H1 (cell line): ENCODE measurements at regions not wholly inside any gene's neighbourhood (a gene's known extent, or its start where the extent isn't known, plus 50 kb on each side); places are given as distances from the start of the nearest gene placed in this dataset.

ENCODE experiments used
- CTCF ChIA-PET: fragments of 300-600 bp; sonication (Branson Sonifier 250); formaldehyde crosslinking; loops from one replicate; lab custom pipeline; 2021; ENCODE audit not compliant: partially characterized antibody; lab: Charles Lee
- POLR2A ChIA-PET: fragments of 300-600 bp; sonication (Branson Sonifier 250); formaldehyde crosslinking; loops from one replicate; lab custom pipeline; 2021; ENCODE audit warnings: inconsistent platforms; ENCODE audit not compliant: partially characterized antibody; lab: Charles Lee
- DNase-seq, 2 experiments: peaks; one replicate each; pipeline versions ENCODE4 v3.0.0 to v3.0.0-alpha.2; 2010 to 2022; ENCODE audit warnings: low spot score in 2 of 2, low read depth in 1 of 2, mixed read lengths in 1 of 2
- FAIRE-seq: peaks from 2 replicates; lab custom pipeline; 2011; peaks lifted over from hg19 to GRCh38; lab: Jason Lieb, UNC
- H2AFZ ChIP-seq: 2 replicates; pipeline ENCODE4 v1.8.1; 2012; ENCODE audit warnings: low read length, inconsistent platforms
- H2AK5ac ChIP-seq: 2 replicates; pipeline ENCODE4 v1.6.1; 2013; ENCODE audit warnings: low read depth, low read length
- H2BK120ac ChIP-seq: replicated peaks from 2 replicates; pipeline ENCODE3; 2013; ENCODE audit warnings: low read depth, low read length, inconsistent platforms
- H2BK12ac ChIP-seq: 2 replicates; pipeline ENCODE4 v1.6.1; 2013; ENCODE audit warnings: low read depth, low read length
- H2BK15ac ChIP-seq: 2 replicates; pipeline ENCODE4 v1.6.1; 2013; ENCODE audit warnings: low read length
- H2BK20ac ChIP-seq: 2 replicates; pipeline ENCODE4 v1.6.1; 2013; ENCODE audit warnings: low read length
- H2BK5ac ChIP-seq: 2 replicates; pipeline ENCODE4 v1.6.1; 2013; ENCODE audit warnings: low read depth, low read length
- H3K14ac ChIP-seq: 2 replicates; pipeline ENCODE4 v1.6.1; 2013; ENCODE audit warnings: inconsistent platforms; ENCODE audit not compliant: insufficient read length
- H3K18ac ChIP-seq: 2 replicates; pipeline ENCODE4 v1.6.1; 2013; ENCODE audit warnings: low read length; ENCODE audit errors: extremely low read depth
- H3K23ac ChIP-seq: 2 replicates; pipeline ENCODE4 v1.6.1; 2013; ENCODE audit warnings: inconsistent platforms; ENCODE audit not compliant: insufficient read length
- H3K23me2 ChIP-seq: 2 replicates; pipeline ENCODE4 v1.6.1; 2013; ENCODE audit warnings: low read depth, low read length
- H3K27ac ChIP-seq: 2 replicates; pipeline ENCODE4 v1.6.1; 2011; ENCODE audit warnings: low read depth, low read length, inconsistent platforms
- H3K27me3 ChIP-seq, 4 experiments: replicated peaks in 1 of 4; 1 replicate in 1 of 4; 2 replicates in 3 of 4; pipeline versions ENCODE4 v1.6.1 to v1.8.1; 2011 to 2013; ENCODE audit warnings: low read length in 3 of 4, mild to moderate bottlenecking in 3 of 4, inconsistent platforms in 2 of 4, mixed read lengths in 2 of 4, moderate library complexity in 1 of 4; ENCODE audit not compliant: control insufficient read depth in 3 of 4, insufficient read depth in 3 of 4; ENCODE audit errors: extremely low read depth in 1 of 4
- H3K36me3 ChIP-seq, 4 experiments: 2 replicates each; pipeline versions ENCODE4 v1.6.1 to v1.8.1; 2011 to 2013; ENCODE audit warnings: mild to moderate bottlenecking in 4 of 4, low read length in 3 of 4, moderate library complexity in 2 of 4, control low read depth in 1 of 4, inconsistent platforms in 1 of 4; ENCODE audit not compliant: insufficient read depth in 4 of 4, control insufficient read depth in 2 of 4
- H3K4ac ChIP-seq: replicated peaks from 2 replicates; pipeline ENCODE3; 2013; ENCODE audit warnings: low read length, low read depth, mixed read lengths, inconsistent platforms; ENCODE audit not compliant: insufficient read length
- H3K4me1 ChIP-seq, 4 experiments: replicated peaks in 1 of 4; 1 replicate in 1 of 4; 2 replicates in 3 of 4; pipeline versions ENCODE4 v1.6.1 to v1.8.1; 2011 to 2013; ENCODE audit warnings: low read length in 3 of 4, inconsistent platforms in 2 of 4, mixed read lengths in 1 of 4; ENCODE audit not compliant: insufficient read depth in 4 of 4, control insufficient read depth in 3 of 4
- H3K4me2 ChIP-seq, 2 experiments: 2 replicates each; pipeline versions ENCODE4 v1.6.1 to v1.8.1; 2011 to 2013; ENCODE audit warnings: low read depth in 2 of 2, low read length in 2 of 2, control low read depth in 1 of 2, inconsistent platforms in 1 of 2, mild to moderate bottlenecking in 1 of 2; ENCODE audit not compliant: insufficient read depth in 1 of 2
- H3K4me3 ChIP-seq, 4 experiments: fragments of 200-600, 300-600 bp in 1 of 4; sonication (generic), shearing (Covaris generic), sonication (Bioruptor Twin) in 1 of 4; 2 replicates each; pipeline versions ENCODE4 v1.5.1 to v1.8.1; 2011 to 2016; ENCODE audit warnings: low read length in 4 of 4, low read depth in 3 of 4, control low read depth in 2 of 4, inconsistent platforms in 2 of 4, mild to moderate bottlenecking in 2 of 4, mixed read lengths in 1 of 4, moderate library complexity in 1 of 4; ENCODE audit not compliant: insufficient read depth in 2 of 4; ENCODE audit errors: extremely low read depth in 1 of 4
- H3K56ac ChIP-seq: replicated peaks from 2 replicates; pipeline ENCODE3; 2013; ENCODE audit warnings: low read depth, mild to moderate bottlenecking, mixed read lengths, low read length, inconsistent platforms; ENCODE audit not compliant: insufficient read length
- H3K79me1 ChIP-seq: 2 replicates; pipeline ENCODE4 v1.6.1; 2013; ENCODE audit warnings: low read depth, low read length, control low read depth
- H3K79me2 ChIP-seq, 2 experiments: 2 replicates each; pipeline versions ENCODE4 v1.6.1 to v1.8.1; 2012 to 2013; ENCODE audit warnings: low read length in 2 of 2, mild to moderate bottlenecking in 2 of 2, inconsistent platforms in 1 of 2; ENCODE audit not compliant: insufficient read depth in 2 of 2, control insufficient read depth in 1 of 2
- H3K9ac ChIP-seq, 4 experiments: replicated peaks in 1 of 4; 1 replicate in 1 of 4; 2 replicates in 3 of 4; pipeline versions ENCODE4 v1.6.1 to v1.8.1; 2011 to 2013; ENCODE audit warnings: low read depth in 3 of 4, low read length in 3 of 4, control low read depth in 2 of 4, mild to moderate bottlenecking in 2 of 4, moderate library complexity in 2 of 4, inconsistent platforms in 1 of 4; ENCODE audit errors: extremely low read depth in 1 of 4
- H3K9me3 ChIP-seq, 2 experiments: 2 replicates each; pipeline versions ENCODE4 v1.6.1 to v1.8.1; 2012 to 2013; ENCODE audit warnings: mild to moderate bottlenecking in 2 of 2, moderate library complexity in 2 of 2, control low read depth in 1 of 2, inconsistent platforms in 1 of 2, low read depth in 1 of 2, low read length in 1 of 2, mixed read lengths in 1 of 2; ENCODE audit not compliant: insufficient read depth in 2 of 2
- H4K20me1 ChIP-seq, 2 experiments: replicated peaks in 1 of 2; 2 replicates each; pipeline versions ENCODE3 to v1.8.1; 2011 to 2013; ENCODE audit warnings: inconsistent platforms in 2 of 2, low read length in 2 of 2, mild to moderate bottlenecking in 1 of 2; ENCODE audit not compliant: insufficient read depth in 2 of 2, control insufficient read depth in 1 of 2
- H4K5ac ChIP-seq: 2 replicates; pipeline ENCODE4 v1.6.1; 2013; ENCODE audit warnings: low read length, low read depth, mixed read lengths, inconsistent platforms; ENCODE audit not compliant: insufficient read length
- H4K8ac ChIP-seq: 2 replicates; pipeline ENCODE4 v1.8.0; 2013; ENCODE audit warnings: mild to moderate bottlenecking, moderate library complexity, low read length, inconsistent platforms; ENCODE audit not compliant: insufficient read depth; ENCODE audit errors: extremely low read depth
- H4K91ac ChIP-seq: replicated peaks from 2 replicates; pipeline ENCODE3; 2013; ENCODE audit warnings: low read length, mixed read lengths, inconsistent platforms; ENCODE audit not compliant: insufficient read length
- CBX8 ChIP-seq: fragments of 300-800, 300-1000 bp; sonication (generic); IDR thresholded peaks from 2 replicates; pipeline ENCODE4 v1.7.1; 2016; ENCODE audit warnings: low read depth, low read length, borderline replicate concordance
- EGR1 ChIP-seq: IDR thresholded peaks from 2 replicates; pipeline ENCODE4 v1.6.1; 2011; ENCODE audit warnings: low read depth, low read length, borderline replicate concordance
- WGBS, 2 experiments: shearing (Covaris generic) in 1 of 2; methylation state at CpG; one replicate each; pipeline versions ENCODE4 v1.1.6 to v1.1.7; 2013 to 2015; ENCODE audit warnings: low lambda C conversion rate in 2 of 2, mixed read lengths in 2 of 2, inconsistent platforms in 1 of 2, low coverage in 1 of 2, missing lambda C conversion rate in 1 of 2; ENCODE audit not compliant: insufficient replicate concordance in 2 of 2, insufficient coverage in 1 of 2, insufficient read length in 1 of 2; ENCODE audit errors: extremely low coverage in 1 of 2, missing lambda C conversion rate in 1 of 2; 5-methylcytosine and 5-hydroxymethylcytosine counted together

DNA sequence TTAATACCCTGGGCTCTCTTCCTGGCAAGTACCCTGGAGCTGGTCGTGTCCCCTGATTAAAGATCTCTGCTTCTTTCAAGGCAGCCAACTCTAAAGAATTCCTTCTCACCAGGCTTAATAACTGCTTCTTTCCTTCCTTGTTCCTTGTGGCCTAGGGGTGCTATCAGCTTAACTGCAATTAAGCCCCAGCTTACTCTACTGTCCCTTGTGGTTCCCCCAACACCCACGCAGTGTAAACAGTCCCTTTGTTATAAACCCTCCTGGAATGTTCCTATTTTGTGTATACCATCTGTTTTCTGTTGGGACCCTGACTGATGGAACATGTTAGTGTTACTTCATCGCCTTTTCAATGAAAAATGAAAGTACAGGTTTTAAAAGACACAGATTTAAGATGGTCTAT lies 126.4 kb upstream of the KIRREL3 start:
- Histone ChIP-seq H4K5ac (no peak overlapping the region), H3K27ac (no peak overlapping the region), H3K4ac (no peak overlapping the region), H3K23me2 (no peaks in the 10 kb centered on the region), H3K18ac (no peak overlapping the region), H3K4me3 (no peak overlapping the region), H2BK12ac (no peak overlapping the region), H3K14ac (no peak overlapping the region), H4K20me1 (no peaks in the 10 kb centered on the region), H3K9me3 (no peaks in the 10 kb centered on the region), H3K4me2 (no peak overlapping the region), H3K36me3 (no peaks in the 10 kb centered on the region), H2BK15ac (no peak overlapping the region), H3K4me1 (peaks cover 0 to 3% (median 0%) of the 10 kb centered on the region in 4 experiments; a peak in 1 of 7 replicates), H4K8ac (no peak overlapping the region), H4K91ac (no peak overlapping the region), H3K9ac (no peak overlapping the region), H2BK120ac (no peak overlapping the region), H3K79me1 (no peaks in the 10 kb centered on the region), H2AFZ (no peak overlapping the region), H3K56ac (no peak overlapping the region), H3K27me3 (no peaks in the 10 kb centered on the region), H2AK5ac (no peak overlapping the region), H3K79me2 (no peaks in the 10 kb centered on the region), H3K23ac (no peak overlapping the region), H2BK5ac (no peak overlapping the region), H2BK20ac (no peak overlapping the region)
- FAIRE-seq (no peak), DNase-seq (no peak)
- no peak for TF ChIP-seq CBX8
- peak; percentile 38; the same call in 1 of the 2 replicates for TF ChIP-seq EGR1
- ChIA-PET CTCF (no interaction called here), POLR2A (no interaction called here)
- WGBS, 2 experiments: 72% methylated on average over 3 of the region's 3 CpGs; no CpG with 5 or more reads in 1 of the 2 experiments
